CD14-positive monocyte (primary cell): ENCODE measurements at regions not wholly inside any gene's neighbourhood (a gene's known extent, or its start where the extent isn't known, plus 50 kb on each side); places are given as distances from the start of the nearest gene placed in this dataset.

ENCODE experiments used
- DNase-seq, 3 donors: peaks; one replicate each; pipeline ENCODE4 v3.0.0-alpha.2; 2011 to 2022
- H2AFZ ChIP-seq: 2 replicates; pipeline ENCODE4 v1.6.0; 2012; ENCODE audit warnings: mild to moderate bottlenecking, low read depth, low read length, inconsistent platforms; ENCODE audit not compliant: insufficient read depth, poor library complexity, severe bottlenecking
- H3K27ac ChIP-seq, 2 donors: 1 replicate in 1 of 2; 2 replicates in 1 of 2; pipeline ENCODE4 v1.5.1; 2012 to 2013; ENCODE audit warnings: low read length in 2 of 2, control low read depth in 1 of 2, inconsistent platforms in 1 of 2, low read depth in 1 of 2, mild to moderate bottlenecking in 1 of 2
- H3K27me3 ChIP-seq, 2 donors: one replicate each; pipeline versions ENCODE4 v1.6.0 to v1.6.1; 2011 to 2013; ENCODE audit warnings: low read length in 2 of 2; ENCODE audit not compliant: control insufficient read depth in 2 of 2, insufficient read depth in 2 of 2
- H3K36me3 ChIP-seq, 2 donors: replicated peaks in 1 of 2; 1 replicate in 1 of 2; 2 replicates in 1 of 2; pipeline versions ENCODE4 v1.5.1 to v1.6.1; 2012 to 2013; ENCODE audit warnings: low read length in 2 of 2, control low read depth in 1 of 2, inconsistent platforms in 1 of 2, mild to moderate bottlenecking in 1 of 2; ENCODE audit not compliant: insufficient read depth in 2 of 2, control insufficient read depth in 1 of 2
- H3K4me1 ChIP-seq, 2 donors: 1 replicate in 1 of 2; 2 replicates in 1 of 2; pipeline versions ENCODE4 v1.5.1 to v1.6.1; 2012 to 2013; ENCODE audit warnings: low read length in 2 of 2, control low read depth in 1 of 2, inconsistent platforms in 1 of 2, mild to moderate bottlenecking in 1 of 2, moderate library complexity in 1 of 2; ENCODE audit not compliant: insufficient read depth in 2 of 2, control insufficient read depth in 1 of 2
- H3K4me2 ChIP-seq: replicated peaks from 2 replicates; pipeline ENCODE3; 2012; ENCODE audit warnings: low read length, moderate library complexity, mild to moderate bottlenecking; ENCODE audit not compliant: poor library complexity, severe bottlenecking; ENCODE audit errors: extremely low read depth
- H3K4me3 ChIP-seq, 3 experiments: fragments of 200-600 bp in 1 of 3; sonication (generic) in 1 of 3; replicated peaks in 1 of 3; 1 replicate in 2 of 3; 2 replicates in 1 of 3; pipeline ENCODE4 v1.5.1; 2011 to 2013; ENCODE audit warnings: low read length in 3 of 3, mild to moderate bottlenecking in 3 of 3, control low read depth in 2 of 3, low read depth in 2 of 3, inconsistent platforms in 1 of 3, moderate library complexity in 1 of 3
- H3K79me2 ChIP-seq: 2 replicates; pipeline ENCODE4 v1.6.0; 2012; ENCODE audit warnings: mild to moderate bottlenecking, control low read depth, inconsistent platforms, low read length, moderate library complexity; ENCODE audit not compliant: insufficient read depth
- H3K9ac ChIP-seq: 2 replicates; pipeline ENCODE4 v1.6.0; 2017; ENCODE audit warnings: low read length, mild to moderate bottlenecking; ENCODE audit not compliant: insufficient read depth, poor library complexity, severe bottlenecking
- H3K9me3 ChIP-seq, 2 donors: replicated peaks in 1 of 2; 1 replicate in 1 of 2; 2 replicates in 1 of 2; pipeline versions ENCODE4 v1.5.1 to v1.6.1; 2012 to 2013; ENCODE audit warnings: low read length in 2 of 2, control low read depth in 1 of 2; ENCODE audit not compliant: control insufficient read depth in 1 of 2, insufficient read depth in 1 of 2
- H4K20me1 ChIP-seq: 2 replicates; pipeline ENCODE4 v1.6.0; 2012; ENCODE audit warnings: mild to moderate bottlenecking, low read length, control low read depth, moderate library complexity; ENCODE audit not compliant: insufficient read depth
- H3K27ac Mint-ChIP-seq, 7 donors: one replicate each; pipeline ENCODE4 v1.8.0; 2020; ENCODE audit warnings: mild to moderate bottlenecking in 7 of 7, mixed read lengths in 7 of 7, moderate library complexity in 6 of 7, inconsistent platforms in 2 of 7
- H3K27me3 Mint-ChIP-seq, 3 donors: one replicate each; pipeline ENCODE4 v1.8.0; 2021 to 2022; ENCODE audit warnings: low read depth in 3 of 3, mild to moderate bottlenecking in 3 of 3, mixed read lengths in 3 of 3, moderate library complexity in 3 of 3, inconsistent platforms in 1 of 3
- H3K36me3 Mint-ChIP-seq, 2 donors: one replicate each; pipeline ENCODE4 v1.8.0; 2020; ENCODE audit warnings: mixed read lengths in 2 of 2, inconsistent platforms in 1 of 2, mild to moderate bottlenecking in 1 of 2
- H3K4me1 Mint-ChIP-seq: one replicate; pipeline ENCODE4 v1.8.0; 2020; ENCODE audit warnings: mild to moderate bottlenecking, mixed read lengths
- H3K4me3 Mint-ChIP-seq, 2 donors: one replicate each; pipeline ENCODE4 v1.8.0; 2020; ENCODE audit warnings: mild to moderate bottlenecking in 2 of 2, mixed read lengths in 2 of 2, moderate library complexity in 1 of 2
- H3K9me3 Mint-ChIP-seq, 7 donors: one replicate each; pipeline ENCODE4 v1.8.0; 2020 to 2022; ENCODE audit warnings: mixed read lengths in 7 of 7, mild to moderate bottlenecking in 6 of 7, moderate library complexity in 6 of 7, inconsistent platforms in 2 of 7
- WGBS: methylation state at CpG from one replicate; pipeline ENCODE4 v1.1.5; 2013; ENCODE audit warnings: missing lambda C conversion rate; ENCODE audit not compliant: insufficient coverage; 5-methylcytosine and 5-hydroxymethylcytosine counted together
- intact Hi-C, 2 donors: fragments of 100-400 bp; cut with micrococcal nuclease; formaldehyde crosslinking; loops; one replicate each; pipeline versions ENCODE4 v1.15.0 to v1.15.1; 2023
- TF ChIP-seq, protein P1 (sequence below): fragments of 200-600 bp; IDR thresholded peaks from one replicate; pipeline ENCODE4 v1.8.0; 2022; ENCODE audit warnings: antibody characterized with exemption, mild to moderate bottlenecking

DNA sequence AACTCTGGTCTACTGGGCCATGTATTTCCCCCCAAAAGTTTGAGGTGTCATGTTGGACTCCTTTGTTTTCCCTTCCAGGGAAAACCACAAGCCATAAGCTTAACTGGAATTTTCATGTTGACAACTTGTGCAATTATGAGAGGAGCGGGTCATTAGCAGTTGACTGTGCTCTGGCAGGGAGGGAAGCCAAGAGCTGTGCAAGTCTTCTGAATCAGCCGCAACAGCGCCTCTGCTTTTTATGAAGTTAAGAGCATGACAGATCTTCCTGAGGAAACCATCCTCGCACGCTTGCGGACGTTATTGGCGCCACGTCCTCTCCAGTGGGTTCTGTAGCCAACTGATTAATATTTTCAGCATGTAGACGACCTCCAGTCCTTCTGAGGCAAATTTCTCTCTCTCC is 148.7 kb upstream of the MKI67 start:
- Histone ChIP-seq H2AFZ (no peak overlapping the region), H3K79me2 (no peaks in the 10 kb centered on the region), H3K27me3 (peaks cover 29 to 40% of the 10 kb centered on the region in 2 donors), H3K4me3 (no peak overlapping the region), H3K4me2 (peak overlapping the region; percentile 19), H3K27ac (no peak overlapping the region), H3K9me3 (no peaks in the 10 kb centered on the region), H3K36me3 (no peaks in the 10 kb centered on the region), H3K9ac (no peak overlapping the region), H4K20me1 (no peaks in the 10 kb centered on the region), H3K4me1 (peaks cover 0 to 7% of the 10 kb centered on the region in 2 donors)
- no peak for DNase-seq
- no peak overlapping the region for H3K27ac Mint-ChIP-seq
- peak overlapping the region in 1 of 2 donors; percentile 65 for H3K4me3 Mint-ChIP-seq
- WGBS: 0% methylated on average over 10 of the region's 10 CpGs
- H3K9me3 Mint-ChIP-seq: no peaks in the 10 kb centered on the region
- intact Hi-C loops: no loop called here
- peaks cover 7% of the 10 kb centered on the region for H3K4me1 Mint-ChIP-seq
- H3K36me3 Mint-ChIP-seq: no peaks in the 10 kb centered on the region
- H3K27me3 Mint-ChIP-seq: peaks cover 41 to 53% (median 46%) of the 10 kb centered on the region in 3 donors
- TF ChIP-seq, protein P1, sequence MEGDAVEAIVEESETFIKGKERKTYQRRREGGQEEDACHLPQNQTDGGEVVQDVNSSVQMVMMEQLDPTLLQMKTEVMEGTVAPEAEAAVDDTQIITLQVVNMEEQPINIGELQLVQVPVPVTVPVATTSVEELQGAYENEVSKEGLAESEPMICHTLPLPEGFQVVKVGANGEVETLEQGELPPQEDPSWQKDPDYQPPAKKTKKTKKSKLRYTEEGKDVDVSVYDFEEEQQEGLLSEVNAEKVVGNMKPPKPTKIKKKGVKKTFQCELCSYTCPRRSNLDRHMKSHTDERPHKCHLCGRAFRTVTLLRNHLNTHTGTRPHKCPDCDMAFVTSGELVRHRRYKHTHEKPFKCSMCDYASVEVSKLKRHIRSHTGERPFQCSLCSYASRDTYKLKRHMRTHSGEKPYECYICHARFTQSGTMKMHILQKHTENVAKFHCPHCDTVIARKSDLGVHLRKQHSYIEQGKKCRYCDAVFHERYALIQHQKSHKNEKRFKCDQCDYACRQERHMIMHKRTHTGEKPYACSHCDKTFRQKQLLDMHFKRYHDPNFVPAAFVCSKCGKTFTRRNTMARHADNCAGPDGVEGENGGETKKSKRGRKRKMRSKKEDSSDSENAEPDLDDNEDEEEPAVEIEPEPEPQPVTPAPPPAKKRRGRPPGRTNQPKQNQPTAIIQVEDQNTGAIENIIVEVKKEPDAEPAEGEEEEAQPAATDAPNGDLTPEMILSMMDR: no peak

DNA sequence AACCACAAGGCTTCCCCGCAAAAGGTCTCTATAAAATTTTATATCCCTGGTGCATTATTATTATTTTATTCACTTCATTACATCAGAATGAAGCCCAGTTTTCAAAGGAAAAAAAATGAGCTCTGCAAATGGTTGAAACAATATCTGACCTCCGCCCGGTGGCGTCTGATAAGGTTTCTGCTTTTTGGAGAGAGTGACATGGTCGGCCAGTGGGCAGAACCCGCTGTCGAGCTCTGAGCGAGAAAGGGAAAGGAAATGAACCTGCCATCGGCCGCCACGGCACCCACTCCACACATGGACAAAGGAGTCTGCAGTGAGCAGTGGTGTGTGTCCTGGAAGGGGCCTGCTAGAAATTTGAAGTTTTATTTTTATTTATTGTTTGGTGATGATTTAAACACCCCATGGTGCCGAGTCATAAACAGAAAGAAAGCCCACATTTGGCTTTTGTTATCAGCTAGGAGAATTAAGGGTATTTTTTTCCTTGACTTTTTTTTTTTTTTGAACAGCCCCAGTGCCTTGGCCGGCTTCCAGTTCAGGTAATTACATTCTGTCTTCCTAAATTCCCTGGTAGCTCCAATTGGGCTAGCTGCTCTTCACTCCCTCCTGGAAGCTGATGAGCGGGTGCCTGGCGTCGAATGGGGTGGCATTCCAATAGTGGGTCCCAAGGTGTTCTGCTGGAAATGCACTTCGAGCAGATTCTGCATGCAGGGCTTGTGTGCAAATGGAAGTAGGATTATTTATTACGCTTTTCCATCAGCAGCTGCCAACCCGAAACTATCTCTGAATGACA is 149.4 kb upstream of the MKI67 start:
- H3K9me3 Mint-ChIP-seq: no peaks in the 10 kb centered on the region
- peaks cover 41 to 52% (median 43%) of the 10 kb centered on the region in 3 donors for H3K27me3 Mint-ChIP-seq
- TF ChIP-seq, protein P1: no peak
- Histone ChIP-seq H3K9me3 (no peaks in the 10 kb centered on the region), H3K4me1 (peaks cover 0 to 7% of the 10 kb centered on the region in 2 donors), H3K4me2 (peak overlapping the region; percentile 19), H2AFZ (no peak overlapping the region), H3K27me3 (peaks cover 29 to 40% of the 10 kb centered on the region in 2 donors), H4K20me1 (no peaks in the 10 kb centered on the region), H3K4me3 (no peak overlapping the region), H3K36me3 (no peaks in the 10 kb centered on the region), H3K9ac (no peak overlapping the region), H3K79me2 (no peaks in the 10 kb centered on the region), H3K27ac (no peak overlapping the region)
- intact Hi-C loops: no loop called here
- no peaks in the 10 kb centered on the region for H3K36me3 Mint-ChIP-seq
- H3K27ac Mint-ChIP-seq: no peak overlapping the region
- peaks cover 7% of the 10 kb centered on the region for H3K4me1 Mint-ChIP-seq
- 43% methylated on average over 8 of the region's 19 CpGs for WGBS
- peak overlapping the region in 1 of 2 donors; percentile 65 for H3K4me3 Mint-ChIP-seq
- no peak for DNase-seq
